WTC11 (cell line): ENCODE measurements at regions not wholly inside any gene's neighbourhood (a gene's known extent, or its start where the extent isn't known, plus 50 kb on each side); places are given as distances from the start of the nearest gene placed in this dataset.

ENCODE experiments used
- ATAC-seq: fragments of 200-7000 bp; cut with Tn5 transposase; 2 replicates; pipeline ENCODE4 v1.10.0; 2021; ENCODE audit warnings: mild to moderate bottlenecking, moderate library complexity
- CTCF ChIA-PET: fragments of 300-600 bp; sonication (Branson Sonifier 250); formaldehyde crosslinking; loops from one replicate; lab custom pipeline; 2021; ENCODE audit warnings: antibody characterized with exemption; lab: Charles Lee
- POLR2A ChIA-PET: fragments of 350-600 bp; sonication (Branson Sonifier 250); formaldehyde crosslinking; loops from one replicate; lab custom pipeline; 2021; ENCODE audit warnings: antibody characterized with exemption; lab: Charles Lee
- DNase-seq: peaks from one replicate; pipeline ENCODE4 v3.0.0; 2021; ENCODE audit warnings: low spot score
- H3K27ac Mint-ChIP-seq: 2 replicates; pipeline ENCODE4 v1.8.0; 2021; ENCODE audit warnings: mixed read lengths
- H3K27me3 Mint-ChIP-seq: 2 replicates; pipeline ENCODE4 v1.8.0; 2021; ENCODE audit warnings: low read depth, mild to moderate bottlenecking, moderate library complexity, mixed read lengths
- H3K36me3 Mint-ChIP-seq: 2 replicates; pipeline ENCODE4 v1.8.0; 2021; ENCODE audit warnings: mixed read lengths
- H3K4me1 Mint-ChIP-seq: 2 replicates; pipeline ENCODE4 v1.8.0; 2022; ENCODE audit warnings: mixed read lengths
- H3K4me3 Mint-ChIP-seq: 2 replicates; pipeline ENCODE4 v1.8.0; 2021; ENCODE audit warnings: mild to moderate bottlenecking, moderate library complexity, mixed read lengths
- H3K9me3 Mint-ChIP-seq: 2 replicates; pipeline ENCODE4 v1.8.0; 2021; ENCODE audit warnings: mixed read lengths
- AFF4 ChIP-seq: sonication (generic); formaldehyde crosslinking; IDR thresholded peaks from 2 replicates; pipeline ENCODE4 v1.8.1; 2023; ENCODE audit warnings: mild to moderate bottlenecking, missing genetic modification reagents, borderline replicate concordance
- ATF1 ChIP-seq: sonication (generic); formaldehyde crosslinking; IDR thresholded peaks from 2 replicates; pipeline ENCODE4 v1.8.1; 2023; ENCODE audit warnings: mild to moderate bottlenecking, moderate library complexity, missing genetic modification reagents
- CREB1 ChIP-seq: sonication (generic); formaldehyde crosslinking; IDR thresholded peaks from 2 replicates; pipeline ENCODE4 v1.8.0; 2023; ENCODE audit warnings: mild to moderate bottlenecking, missing genetic modification reagents
- FOXJ3 ChIP-seq: sonication (generic); formaldehyde crosslinking; IDR thresholded peaks from 2 replicates; pipeline ENCODE4 v1.9.0; 2021; ENCODE audit warnings: missing genetic modification reagents, mild to moderate bottlenecking, borderline replicate concordance
- FOXK1 ChIP-seq: sonication (generic); formaldehyde crosslinking; IDR thresholded peaks from 2 replicates; pipeline ENCODE4 v1.8.0; 2022; ENCODE audit warnings: mild to moderate bottlenecking, moderate library complexity, missing genetic modification reagents
- FOXP1 ChIP-seq: sonication (generic); formaldehyde crosslinking; IDR thresholded peaks from 2 replicates; pipeline ENCODE4 v1.8.0; 2022; ENCODE audit warnings: missing genetic modification reagents, mild to moderate bottlenecking, moderate library complexity, borderline replicate concordance
- HMGXB4 ChIP-seq: sonication (generic); formaldehyde crosslinking; IDR thresholded peaks from 2 replicates; pipeline ENCODE4 v1.8.1; 2023; ENCODE audit warnings: mild to moderate bottlenecking, moderate library complexity, missing genetic modification reagents
- PRDM15 ChIP-seq: sonication (generic); formaldehyde crosslinking; IDR thresholded peaks from 2 replicates; pipeline ENCODE4 v1.8.0; 2022; ENCODE audit warnings: missing genetic modification reagents
- SMAD4 ChIP-seq: sonication (generic); formaldehyde crosslinking; IDR thresholded peaks from 2 replicates; pipeline ENCODE4 v1.8.0; 2022; ENCODE audit warnings: mild to moderate bottlenecking, missing genetic modification reagents
- STAT6 ChIP-seq: sonication (generic); formaldehyde crosslinking; conservative IDR thresholded peaks from 2 replicates; pipeline ENCODE4 v1.8.1; 2023; ENCODE audit warnings: mild to moderate bottlenecking, low read depth, missing genetic modification reagents, moderate library complexity
- TEAD1 ChIP-seq: sonication (generic); formaldehyde crosslinking; IDR thresholded peaks from 2 replicates; pipeline ENCODE4 v1.8.0; 2022; ENCODE audit warnings: mild to moderate bottlenecking, missing genetic modification reagents
- TEAD4 ChIP-seq: sonication (generic); formaldehyde crosslinking; IDR thresholded peaks from 2 replicates; pipeline ENCODE4 v1.8.0; 2022; ENCODE audit warnings: mild to moderate bottlenecking, missing genetic modification reagents
- USF2 ChIP-seq: sonication (generic); formaldehyde crosslinking; IDR thresholded peaks from 2 replicates; pipeline ENCODE4 v1.8.1; 2023; ENCODE audit warnings: mild to moderate bottlenecking, missing genetic modification reagents, moderate library complexity
- ZNF232 ChIP-seq: sonication (generic); formaldehyde crosslinking; IDR thresholded peaks from 2 replicates; pipeline ENCODE4 v1.8.0; 2022; ENCODE audit warnings: mild to moderate bottlenecking, missing genetic modification reagents
- ZNF396 ChIP-seq: fragments of 250-450 bp; sonication (Bioruptor Pico); IDR thresholded peaks from 2 replicates; pipeline ENCODE4 v1.8.0; 2021; ENCODE audit warnings: mild to moderate bottlenecking, moderate library complexity, borderline replicate concordance
- ZNF512 ChIP-seq: sonication (generic); formaldehyde crosslinking; IDR thresholded peaks from 2 replicates; pipeline ENCODE4 v1.8.1; 2022; ENCODE audit warnings: missing genetic modification reagents, borderline replicate concordance
- ZNF532 ChIP-seq: fragments of 250-450 bp; sonication (Bioruptor Pico); IDR thresholded peaks from 2 replicates; pipeline ENCODE4 v1.9.0; 2021; ENCODE audit warnings: mild to moderate bottlenecking, borderline replicate concordance

- Mint-ChIP-seq H3K4me1 (peaks cover 24% of the 10 kb centered on the region), H3K9me3 (no peaks in the 10 kb centered on the region), H3K4me3 (no peak overlapping the region), H3K27ac (no peak overlapping the region), H3K36me3 (no peaks in the 10 kb centered on the region), H3K27me3 (no peaks in the 10 kb centered on the region; the same call in 1 of the 2 replicates)
- DNase-seq (no peak), ATAC-seq (no peak)
- ChIA-PET CTCF (no interaction called here), POLR2A (no interaction called here)
- TF ChIP-seq FOXP1 = no peak
- TF ChIP-seq STAT6 = no peak
- no peak for TF ChIP-seq ATF1 (CRISPR knock-in tag)
- TF ChIP-seq AFF4 (CRISPR knock-in tag) = no peak
- TF ChIP-seq FOXK1 (CRISPR knock-in tag) = no peak
- no peak for TF ChIP-seq ZNF532 (CRISPR knock-in tag)
- no peak for TF ChIP-seq ZNF396
- TF ChIP-seq TEAD1 (CRISPR knock-in tag) = no peak
- no peak for TF ChIP-seq CREB1 (CRISPR knock-in tag)
- no peak for TF ChIP-seq USF2 (CRISPR knock-in tag)
- no peak for TF ChIP-seq HMGXB4 (CRISPR knock-in tag)
- TF ChIP-seq FOXJ3 (CRISPR knock-in tag) = no peak
- no peak for TF ChIP-seq PRDM15 (CRISPR knock-in tag)
- no peak for TF ChIP-seq ZNF232 (CRISPR knock-in tag)
- no peak for TF ChIP-seq SMAD4 (CRISPR knock-in tag)
- no peak for TF ChIP-seq TEAD4
- TF ChIP-seq ZNF512 (CRISPR knock-in tag) = no peak
Observed at GRCh38 chr5:126334760-126335159, 88.4 kb upstream of the GRAMD2B start.
